GM23338 (cell line): ENCODE measurements at regions not wholly inside any gene's neighbourhood (a gene's known extent, or its start where the extent isn't known, plus 50 kb on each side); places are given as distances from the start of the nearest gene placed in this dataset.

Experiments
- ATAC-seq: fragments of 200-7000 bp; cut with Tn5 transposase; 3 replicates; pipeline ENCODE4 v1.9.1; 2020
- DNase-seq: peaks from one replicate; pipeline ENCODE4 v3.0.0-alpha.2; 2015; ENCODE audit warnings: low spot score
- H2AFZ ChIP-seq: fragments of 200-600 bp; sonication (generic); 2 replicates; pipeline ENCODE4 v1.8.0; 2016; ENCODE audit warnings: antibody characterized with exemption, mild to moderate bottlenecking, moderate library complexity
- H3F3A ChIP-seq: fragments of 200-600 bp; sonication (generic); replicated peaks from 2 replicates; pipeline ENCODE4 v1.8.0; 2017; ENCODE audit warnings: antibody characterized with exemption, mixed run types, low read depth
- H3K27ac ChIP-seq: fragments of 200-600 bp; sonication (generic); 2 replicates; pipeline ENCODE4 v1.6.1; 2016; ENCODE audit warnings: low read depth
- H3K27me3 ChIP-seq: fragments of 200-600 bp; sonication (generic); 2 replicates; pipeline ENCODE4 v1.8.0; 2016; ENCODE audit warnings: mild to moderate bottlenecking, mixed run types, moderate library complexity; ENCODE audit not compliant: insufficient read depth
- H3K36me3 ChIP-seq: fragments of 200-600 bp; sonication (generic); 2 replicates; pipeline ENCODE4 v1.8.0; 2016; ENCODE audit warnings: mild to moderate bottlenecking; ENCODE audit not compliant: insufficient read depth
- H3K4me1 ChIP-seq: fragments of 200-600 bp; sonication (generic); 2 replicates; pipeline ENCODE4 v1.8.0; 2016; ENCODE audit warnings: mild to moderate bottlenecking, moderate library complexity; ENCODE audit not compliant: insufficient read depth
- H3K4me2 ChIP-seq: fragments of 200-600 bp; sonication (generic); 2 replicates; pipeline ENCODE4 v1.7.1; 2017; ENCODE audit warnings: mixed run types
- H3K4me3 ChIP-seq: fragments of 200-600 bp; sonication (generic); 2 replicates; pipeline ENCODE4 v1.6.1; 2016; ENCODE audit warnings: mixed run types
- H3K79me2 ChIP-seq: fragments of 200-600 bp; sonication (generic); replicated peaks from 2 replicates; pipeline ENCODE4 v1.8.0; 2017; ENCODE audit warnings: mild to moderate bottlenecking; ENCODE audit not compliant: insufficient read depth
- H3K9me2 ChIP-seq: fragments of 200-600 bp; sonication (generic); 2 replicates; pipeline ENCODE4 v1.8.0; 2017; ENCODE audit not compliant: insufficient read depth
- H4K20me1 ChIP-seq: fragments of 200-600 bp; sonication (generic); replicated peaks from 2 replicates; pipeline ENCODE4 v1.8.0; 2017; ENCODE audit warnings: mild to moderate bottlenecking; ENCODE audit not compliant: insufficient read depth
- H3K27ac Mint-ChIP-seq: 2 replicates; pipeline ENCODE4 v1.8.0; 2020; ENCODE audit warnings: inconsistent platforms, mild to moderate bottlenecking, moderate library complexity, mixed read lengths
- H3K27me3 Mint-ChIP-seq: 3 replicates; pipeline ENCODE4 v1.8.0; 2022; ENCODE audit warnings: low read depth, mild to moderate bottlenecking, moderate library complexity, mixed read lengths, inconsistent platforms; ENCODE audit not compliant: insufficient read depth, poor library complexity
- H3K36me3 Mint-ChIP-seq: 3 replicates; pipeline ENCODE4 v1.8.0; 2021; ENCODE audit warnings: low read depth, mild to moderate bottlenecking, inconsistent platforms, moderate library complexity, mixed read lengths
- H3K4me1 Mint-ChIP-seq: 3 replicates; pipeline ENCODE4 v1.8.0; 2020; ENCODE audit warnings: mild to moderate bottlenecking, inconsistent platforms, mixed read lengths
- H3K4me3 Mint-ChIP-seq: 3 replicates; pipeline ENCODE4 v1.8.0; 2021; ENCODE audit warnings: moderate library complexity, mild to moderate bottlenecking, inconsistent platforms, mixed read lengths
- H3K9me3 Mint-ChIP-seq: 3 replicates; pipeline ENCODE4 v1.8.0; 2020; ENCODE audit warnings: moderate library complexity, mild to moderate bottlenecking, inconsistent platforms, mixed read lengths
- CREB1 ChIP-seq: fragments of 250-450 bp; sonication (Bioruptor Pico); IDR thresholded peaks from 2 replicates; pipeline ENCODE4 v1.5.0; 2020; ENCODE audit warnings: low read depth, mild to moderate bottlenecking, moderate library complexity
- EZH2 ChIP-seq: fragments of 200-600 bp; sonication (generic); IDR thresholded peaks from one replicate; pipeline ENCODE4 v1.8.0; 2017; ENCODE audit warnings: antibody characterized with exemption, mild to moderate bottlenecking, low read depth; ENCODE audit not compliant: unreplicated experiment
- EZH2phosphoT487 ChIP-seq: fragments of 200-600 bp; sonication (generic); IDR thresholded peaks from one replicate; pipeline ENCODE4 v1.8.1; 2018; ENCODE audit warnings: antibody characterized with exemption; ENCODE audit not compliant: unreplicated experiment
- JUNB ChIP-seq: IDR thresholded peaks from one replicate; pipeline ENCODE4 v1.6.1; 2016; ENCODE audit warnings: antibody characterized with exemption; ENCODE audit not compliant: unreplicated experiment
- NANOG ChIP-seq: IDR thresholded peaks from 2 replicates; pipeline ENCODE4 v1.6.1; 2016; ENCODE audit warnings: antibody characterized with exemption, borderline replicate concordance
- POLR2AphosphoS5 ChIP-seq: IDR thresholded peaks from 2 replicates; pipeline ENCODE4 v1.6.1; 2016; ENCODE audit warnings: antibody characterized with exemption, low read depth
- REST ChIP-seq: IDR thresholded peaks from one replicate; pipeline ENCODE4 v1.6.1; 2018; ENCODE audit warnings: antibody characterized with exemption; ENCODE audit not compliant: unreplicated experiment
- STAT1 ChIP-seq: IDR thresholded peaks from one replicate; pipeline ENCODE4 v1.6.1; 2016; ENCODE audit warnings: antibody characterized with exemption; ENCODE audit not compliant: unreplicated experiment
- ZNF114 ChIP-seq: fragments of 250-450 bp; sonication (Bioruptor Pico); IDR thresholded peaks from 2 replicates; pipeline ENCODE4 v1.5.0; 2020; ENCODE audit warnings: mild to moderate bottlenecking, moderate library complexity
- ZNF331 ChIP-seq: fragments of 250-450 bp; sonication (Bioruptor Pico); IDR thresholded peaks from 2 replicates; pipeline ENCODE4 v1.5.0; 2020; ENCODE audit warnings: low read depth, mild to moderate bottlenecking, moderate library complexity
- ZNF462 ChIP-seq: fragments of 250-450 bp; sonication (Bioruptor Pico); IDR thresholded peaks from 2 replicates; pipeline ENCODE4 v1.5.0; 2020; ENCODE audit warnings: mild to moderate bottlenecking, moderate library complexity
- TF ChIP-seq, protein P1 (sequence below), 2 experiments: fragments of 200-600 bp in 1 of 2; sonication (generic) in 1 of 2; conservative IDR thresholded peaks; 2 replicates each; pipeline versions ENCODE4 v1.5.1 to v1.6.1; 2016 to 2017; ENCODE audit warnings: antibody characterized with exemption in 2 of 2, low read depth in 2 of 2, mild to moderate bottlenecking in 2 of 2, moderate library complexity in 1 of 2

DNA sequence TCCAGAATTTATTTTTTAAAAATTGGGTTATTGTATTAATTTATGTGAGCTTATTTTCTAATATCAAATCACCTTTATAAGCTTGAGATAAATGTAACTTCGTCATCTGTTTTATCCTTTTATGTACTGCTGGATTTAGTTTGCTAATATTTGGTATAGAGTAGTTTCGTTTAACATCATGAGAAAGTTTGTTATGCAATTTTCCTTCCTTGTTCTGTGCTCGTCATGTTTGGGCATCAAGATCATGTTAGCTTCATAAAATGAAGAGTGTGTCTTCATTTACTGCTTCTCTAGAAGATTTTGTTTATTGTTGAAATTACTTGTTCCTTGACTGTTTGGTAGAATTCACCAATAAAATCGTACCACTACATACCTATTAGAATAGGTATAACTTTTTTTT is 262.1 kb upstream of the SATB1 start:
- H3K27me3 Mint-ChIP-seq: no peaks in the 10 kb centered on the region
- DNase-seq: no peak
- Histone ChIP-seq H3K4me3 (no peak overlapping the region), H3K9me2 (no peaks in the 10 kb centered on the region), H3F3A (no peaks in the 10 kb centered on the region), H3K27ac (no peak overlapping the region), H3K27me3 (no peaks in the 10 kb centered on the region), H3K79me2 (no peaks in the 10 kb centered on the region), H3K36me3 (no peaks in the 10 kb centered on the region), H3K4me2 (no peak overlapping the region), H4K20me1 (no peaks in the 10 kb centered on the region), H3K4me1 (no peaks in the 10 kb centered on the region), H2AFZ (no peak overlapping the region)
- H3K4me3 Mint-ChIP-seq: no peak overlapping the region
- H3K27ac Mint-ChIP-seq: no peak overlapping the region
- H3K36me3 Mint-ChIP-seq: peaks cover 5% of the 10 kb centered on the region; the same call in 2 of the 3 replicates
- TF ChIP-seq CREB1 (CRISPR knock-in tag) (no peak), EZH2phosphoT487 (no peak), STAT1 (no peak), JUNB (no peak), POLR2AphosphoS5 (no peak), REST (no peak), ZNF462 (CRISPR knock-in tag) (no peak), NANOG (no peak), ZNF114 (CRISPR knock-in tag) (no peak), ZNF331 (CRISPR knock-in tag) (no peak), EZH2 (no peak)
- TF ChIP-seq, protein P1, sequence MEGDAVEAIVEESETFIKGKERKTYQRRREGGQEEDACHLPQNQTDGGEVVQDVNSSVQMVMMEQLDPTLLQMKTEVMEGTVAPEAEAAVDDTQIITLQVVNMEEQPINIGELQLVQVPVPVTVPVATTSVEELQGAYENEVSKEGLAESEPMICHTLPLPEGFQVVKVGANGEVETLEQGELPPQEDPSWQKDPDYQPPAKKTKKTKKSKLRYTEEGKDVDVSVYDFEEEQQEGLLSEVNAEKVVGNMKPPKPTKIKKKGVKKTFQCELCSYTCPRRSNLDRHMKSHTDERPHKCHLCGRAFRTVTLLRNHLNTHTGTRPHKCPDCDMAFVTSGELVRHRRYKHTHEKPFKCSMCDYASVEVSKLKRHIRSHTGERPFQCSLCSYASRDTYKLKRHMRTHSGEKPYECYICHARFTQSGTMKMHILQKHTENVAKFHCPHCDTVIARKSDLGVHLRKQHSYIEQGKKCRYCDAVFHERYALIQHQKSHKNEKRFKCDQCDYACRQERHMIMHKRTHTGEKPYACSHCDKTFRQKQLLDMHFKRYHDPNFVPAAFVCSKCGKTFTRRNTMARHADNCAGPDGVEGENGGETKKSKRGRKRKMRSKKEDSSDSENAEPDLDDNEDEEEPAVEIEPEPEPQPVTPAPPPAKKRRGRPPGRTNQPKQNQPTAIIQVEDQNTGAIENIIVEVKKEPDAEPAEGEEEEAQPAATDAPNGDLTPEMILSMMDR (conservative IDR thresholded peaks at IDR 0.05; ENCODE audit: low read depth in 2 of 2): no peak
- H3K4me1 Mint-ChIP-seq: no peaks in the 10 kb centered on the region
- peaks cover 6% of the 10 kb centered on the region; the same call in 2 of the 3 replicates for H3K9me3 Mint-ChIP-seq
- no peak for ATAC-seq
